Activated naive CD8-positive, alpha-beta T cell (primary cell): ENCODE measurements at regions not wholly inside any gene's neighbourhood (a gene's known extent, or its start where the extent isn't known, plus 50 kb on each side); places are given as distances from the start of the nearest gene placed in this dataset.

ENCODE experiments used
- H3K27ac Mint-ChIP-seq: one replicate; pipeline ENCODE4 v1.8.0; 2021; ENCODE audit warnings: mixed read lengths
- H3K27me3 Mint-ChIP-seq: one replicate; pipeline ENCODE4 v1.8.0; 2021; ENCODE audit warnings: mixed read lengths
- H3K36me3 Mint-ChIP-seq: one replicate; pipeline ENCODE4 v1.8.0; 2021; ENCODE audit warnings: mixed read lengths
- H3K4me1 Mint-ChIP-seq: one replicate; pipeline ENCODE4 v1.8.0; 2021; ENCODE audit warnings: low read depth, mixed read lengths
- H3K4me3 Mint-ChIP-seq: one replicate; pipeline ENCODE4 v1.8.0; 2021; ENCODE audit warnings: mild to moderate bottlenecking, mixed read lengths
- H3K9me3 Mint-ChIP-seq: one replicate; pipeline ENCODE4 v1.8.0; 2021; ENCODE audit warnings: low read depth, mixed read lengths

- Mint-ChIP-seq H3K4me3 (no peak overlapping the region), H3K4me1 (no peaks in the 10 kb centered on the region), H3K9me3 (no peaks in the 10 kb centered on the region), H3K27ac (no peak overlapping the region), H3K36me3 (no peaks in the 10 kb centered on the region), H3K27me3 (no peaks in the 10 kb centered on the region)
These were observed 88.2 kb downstream of the PSMG1 start for GRCh38 chr21:39094847-39095579.

DNA sequence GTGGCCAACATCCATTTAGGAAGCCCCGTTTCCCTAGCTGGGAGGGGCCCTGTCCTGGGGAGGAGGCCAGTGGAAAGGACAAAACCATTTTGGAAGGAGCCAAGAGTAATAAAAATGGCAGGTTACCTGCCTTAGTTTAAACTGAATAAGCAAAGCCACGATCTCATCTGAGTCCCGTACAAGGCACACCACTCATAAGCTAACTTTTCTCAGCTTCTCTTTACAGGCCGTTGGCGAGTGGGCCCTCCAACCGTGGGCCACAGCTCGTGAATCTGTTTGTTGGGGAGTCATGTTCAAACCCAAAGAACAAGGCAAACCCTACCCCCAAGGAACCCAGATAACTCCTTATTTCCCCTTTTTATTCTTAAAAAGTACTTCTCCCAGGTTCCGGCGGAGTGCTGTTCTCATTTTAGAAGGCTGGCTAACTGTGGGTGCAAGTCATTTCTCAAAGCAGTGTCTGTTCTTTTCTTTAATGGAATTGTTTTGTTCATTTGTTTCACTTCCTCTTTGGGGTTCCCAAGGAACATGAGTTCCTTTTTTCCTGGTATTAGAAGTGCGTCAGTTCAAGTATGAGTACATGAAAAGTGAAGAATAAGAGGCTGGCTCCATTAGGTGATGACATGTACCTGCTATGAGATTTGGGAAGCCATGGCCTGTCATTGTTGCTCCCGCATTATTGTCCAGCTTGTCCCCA is 89.0 kb downstream of the PSMG1 start:
- Mint-ChIP-seq H3K4me1 (no peaks in the 10 kb centered on the region), H3K27me3 (no peaks in the 10 kb centered on the region), H3K36me3 (no peaks in the 10 kb centered on the region), H3K9me3 (no peaks in the 10 kb centered on the region), H3K27ac (no peak overlapping the region), H3K4me3 (no peak overlapping the region)

GRCh38 chr21:39093526-39093925 is 89.7 kb downstream of the PSMG1 start:
- Mint-ChIP-seq H3K27me3 (no peaks in the 10 kb centered on the region), H3K27ac (no peak overlapping the region), H3K4me3 (no peak overlapping the region), H3K36me3 (no peaks in the 10 kb centered on the region), H3K9me3 (no peaks in the 10 kb centered on the region), H3K4me1 (no peaks in the 10 kb centered on the region)

DNA sequence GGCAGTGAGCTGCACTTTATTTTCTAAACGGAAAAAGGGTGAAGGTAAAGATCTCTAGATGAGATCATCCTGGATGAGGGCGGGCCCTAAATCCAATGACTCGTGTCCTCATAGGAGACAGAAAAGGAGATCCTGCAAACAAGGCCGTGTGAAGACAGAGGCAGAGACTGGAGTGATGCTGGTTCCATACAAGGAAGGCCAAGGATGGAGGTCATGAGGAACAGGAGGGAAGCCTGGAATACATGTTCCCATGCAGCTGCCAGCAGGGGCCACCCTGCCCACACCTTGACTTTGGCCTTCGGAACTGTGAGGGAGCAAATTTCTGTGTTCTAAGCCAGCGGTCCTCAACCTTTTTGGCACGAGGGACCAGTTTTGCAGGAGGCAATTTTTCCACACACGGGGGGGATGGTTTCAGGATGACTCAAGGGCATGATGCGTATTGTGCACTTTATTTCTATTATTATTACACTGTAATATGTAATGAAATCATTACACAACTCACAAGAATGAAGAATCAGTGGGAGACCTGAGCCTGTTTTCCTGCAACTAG is 94.3 kb downstream of the PSMG1 start:
- no peak overlapping the region for H3K27ac Mint-ChIP-seq
- H3K4me3 Mint-ChIP-seq = no peak overlapping the region
- H3K36me3 Mint-ChIP-seq = no peaks in the 10 kb centered on the region
- no peaks in the 10 kb centered on the region for H3K27me3 Mint-ChIP-seq
- H3K9me3 Mint-ChIP-seq = no peaks in the 10 kb centered on the region
- H3K4me1 Mint-ChIP-seq = no peaks in the 10 kb centered on the region

- H3K27me3 Mint-ChIP-seq = no peaks in the 10 kb centered on the region
- no peaks in the 10 kb centered on the region for H3K9me3 Mint-ChIP-seq
- H3K4me1 Mint-ChIP-seq = no peaks in the 10 kb centered on the region
- no peak overlapping the region for H3K27ac Mint-ChIP-seq
- H3K36me3 Mint-ChIP-seq = no peaks in the 10 kb centered on the region
- no peak overlapping the region for H3K4me3 Mint-ChIP-seq
These were observed 95.2 kb downstream of the PSMG1 start for GRCh38 chr21:39088031-39088370.

GRCh38 chr21:39087238-39088030 is 95.8 kb downstream of the PSMG1 start:
- H3K4me3 Mint-ChIP-seq = no peak overlapping the region
- no peaks in the 10 kb centered on the region for H3K27me3 Mint-ChIP-seq
- H3K36me3 Mint-ChIP-seq = no peaks in the 10 kb centered on the region
- H3K27ac Mint-ChIP-seq = no peak overlapping the region
- H3K9me3 Mint-ChIP-seq = no peaks in the 10 kb centered on the region
- H3K4me1 Mint-ChIP-seq = no peaks in the 10 kb centered on the region

DNA sequence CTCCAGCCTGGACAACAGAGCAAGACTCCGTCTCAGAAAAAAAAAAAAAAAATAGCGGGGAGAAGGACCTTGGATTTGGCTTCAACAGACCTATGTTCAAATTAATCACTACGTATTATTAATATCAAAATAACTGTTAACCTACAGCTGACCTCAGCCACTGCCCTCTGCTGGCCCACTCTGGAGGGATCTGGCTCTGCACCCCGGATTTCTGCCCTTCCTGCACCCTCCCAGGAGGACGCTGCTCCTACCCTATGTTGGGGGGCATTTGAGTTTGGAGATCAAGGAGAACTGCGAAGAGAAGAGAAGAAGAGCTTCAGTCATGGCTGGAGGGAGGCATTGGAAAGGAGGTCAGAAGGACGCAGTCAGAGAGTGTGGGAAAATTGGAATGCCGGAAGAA is 96.7 kb downstream of the PSMG1 start:
- Mint-ChIP-seq H3K4me1 (no peaks in the 10 kb centered on the region), H3K27ac (no peak overlapping the region), H3K4me3 (no peak overlapping the region), H3K9me3 (no peaks in the 10 kb centered on the region), H3K36me3 (no peaks in the 10 kb centered on the region), H3K27me3 (no peaks in the 10 kb centered on the region)

DNA sequence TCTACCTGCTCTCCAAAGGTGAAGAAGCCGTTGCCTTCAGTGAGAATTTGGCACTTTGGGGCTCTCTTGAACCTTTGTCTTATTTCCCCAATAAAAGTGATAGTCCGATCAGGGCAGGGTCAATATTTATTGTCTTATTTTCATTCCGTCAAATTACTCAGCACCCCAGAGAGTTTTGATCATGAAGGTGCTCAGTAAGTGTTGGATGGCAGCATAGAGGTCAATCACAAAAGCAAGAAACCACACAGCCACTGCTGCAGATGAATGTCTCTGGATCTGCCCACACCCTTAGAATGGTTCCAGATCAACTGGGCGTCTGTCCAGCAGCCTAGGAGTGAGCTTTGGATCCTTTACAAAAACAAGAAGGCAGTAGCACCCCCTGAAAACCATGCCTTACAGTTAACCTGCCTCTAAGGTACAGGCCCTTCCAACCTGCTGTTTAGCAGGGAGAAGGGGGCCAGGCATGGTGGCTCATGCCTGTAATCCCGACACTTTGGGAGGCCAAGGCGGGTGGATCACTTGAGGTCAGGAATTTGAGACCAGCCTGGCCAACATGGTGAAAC is 97.3 kb downstream of the PSMG1 start:
- no peaks in the 10 kb centered on the region for H3K27me3 Mint-ChIP-seq
- H3K27ac Mint-ChIP-seq = no peak overlapping the region
- no peak overlapping the region for H3K4me3 Mint-ChIP-seq
- no peaks in the 10 kb centered on the region for H3K36me3 Mint-ChIP-seq
- no peaks in the 10 kb centered on the region for H3K4me1 Mint-ChIP-seq
- H3K9me3 Mint-ChIP-seq = no peaks in the 10 kb centered on the region

- Mint-ChIP-seq H3K27me3 (no peaks in the 10 kb centered on the region), H3K9me3 (no peaks in the 10 kb centered on the region), H3K36me3 (no peaks in the 10 kb centered on the region), H3K4me1 (no peaks in the 10 kb centered on the region), H3K27ac (no peak overlapping the region), H3K4me3 (no peak overlapping the region)
These were observed 98.1 kb downstream of the PSMG1 start for GRCh38 chr21:39084979-39085729.

GRCh38 chr21:39084073-39084472 is 99.2 kb downstream of the PSMG1 start:
- no peak overlapping the region for H3K27ac Mint-ChIP-seq
- no peaks in the 10 kb centered on the region for H3K36me3 Mint-ChIP-seq
- H3K9me3 Mint-ChIP-seq = no peaks in the 10 kb centered on the region
- no peaks in the 10 kb centered on the region for H3K27me3 Mint-ChIP-seq
- H3K4me1 Mint-ChIP-seq = no peaks in the 10 kb centered on the region
- H3K4me3 Mint-ChIP-seq = no peak overlapping the region

DNA sequence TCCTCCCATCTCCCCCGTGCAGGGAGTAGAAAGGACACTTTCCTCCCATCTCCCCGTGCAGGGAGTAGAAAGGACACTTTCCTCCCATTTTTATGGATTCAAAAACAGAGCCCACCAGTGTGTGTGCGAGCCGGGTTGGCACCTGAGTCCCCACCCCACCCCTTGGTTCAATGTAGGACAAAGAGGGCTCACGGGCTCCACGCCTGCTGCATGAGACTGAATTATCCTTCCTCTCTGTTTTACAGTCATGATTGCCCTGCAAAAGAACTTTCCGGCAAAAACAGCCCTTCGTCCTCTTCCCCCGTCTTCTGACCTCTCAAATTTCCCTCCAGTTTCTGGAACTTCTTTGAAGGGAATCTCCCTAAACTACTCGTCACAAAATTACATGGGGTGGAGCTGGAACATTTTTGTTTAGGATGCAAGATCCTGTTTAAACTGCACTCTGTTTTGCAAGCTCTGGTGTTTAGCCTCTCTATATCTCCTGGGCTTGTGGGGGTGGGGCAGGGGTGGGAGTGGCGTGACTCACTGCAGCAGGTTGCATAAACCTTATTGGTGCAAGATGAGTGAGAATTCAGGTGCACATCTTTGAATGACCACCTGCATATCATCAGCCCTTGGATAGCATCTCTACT is 99.8 kb downstream of the PSMG1 start:
- Mint-ChIP-seq H3K4me1 (no peaks in the 10 kb centered on the region), H3K27ac (no peak overlapping the region)

DNA sequence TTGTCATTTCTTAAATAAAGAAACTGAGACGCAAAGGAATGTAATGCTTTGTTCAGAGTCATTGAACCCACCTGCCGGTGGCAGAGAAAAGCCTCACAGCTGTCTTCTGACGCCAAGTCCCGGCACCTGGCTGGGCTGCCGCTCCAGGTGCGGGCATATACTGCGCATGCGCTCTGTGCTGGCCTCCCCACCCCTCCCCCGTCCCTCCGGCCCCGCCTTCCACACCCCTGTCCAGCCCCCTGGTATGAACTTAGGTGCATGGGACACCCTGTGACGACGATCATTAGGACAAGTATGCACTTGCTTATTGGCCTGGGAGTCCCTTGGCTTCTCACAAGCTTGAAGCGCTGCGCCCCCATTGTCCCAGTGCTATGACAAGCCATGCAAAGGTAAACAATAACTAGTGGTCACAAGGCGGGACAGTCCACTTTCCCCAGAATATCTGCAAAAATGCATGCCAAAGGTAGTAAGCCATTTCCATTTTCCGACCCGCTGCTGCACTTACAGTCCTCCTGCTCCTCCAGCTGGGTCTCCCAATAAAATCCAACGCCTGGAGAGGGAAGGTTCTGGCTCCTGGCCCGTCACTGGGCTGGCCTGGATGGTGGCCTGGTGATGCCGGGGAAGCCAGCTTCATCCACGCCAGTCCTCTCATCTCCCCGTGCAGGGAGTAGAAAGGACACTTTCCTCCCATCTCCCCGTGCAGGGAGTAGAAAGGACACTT is 100.4 kb downstream of the PSMG1 start:
- Mint-ChIP-seq H3K4me3 (no peak overlapping the region), H3K27ac (no peak overlapping the region), H3K9me3 (no peaks in the 10 kb centered on the region), H3K36me3 (no peaks in the 10 kb centered on the region), H3K27me3 (no peaks in the 10 kb centered on the region), H3K4me1 (no peaks in the 10 kb centered on the region)

More for the DNA sequence above, 99.8 kb downstream of the PSMG1 start:
- H3K4me3 Mint-ChIP-seq = no peak overlapping the region
- no peaks in the 10 kb centered on the region for H3K27me3 Mint-ChIP-seq
- H3K9me3 Mint-ChIP-seq = no peaks in the 10 kb centered on the region
- H3K36me3 Mint-ChIP-seq = no peaks in the 10 kb centered on the region

- Mint-ChIP-seq H3K27me3 (peaks cover 3% of the 10 kb centered on the region), H3K4me1 (no peaks in the 10 kb centered on the region), H3K27ac (no peak overlapping the region), H3K9me3 (no peaks in the 10 kb centered on the region), H3K36me3 (peaks cover 2% of the 10 kb centered on the region), H3K4me3 (no peak overlapping the region)
These were observed 102.9 kb downstream of the PSMG1 start for GRCh38 chr21:39080366-39080765.
